ENCODE measurements at regions not wholly inside any gene's neighbourhood (a gene's known extent, or its start where the extent isn't known, plus 50 kb on each side); places are given as distances from the start of the nearest gene placed in this dataset.

GRCh38 chr2:160920061-160920460, 240.2 kb upstream of the TANK start:
- Histone ChIP-seq H3K4me2 (replicated peaks; ENCODE audit: low read depth, low read length, poor library complexity, severe bottlenecking) (no peak overlapping the region), H3K4me1 (ENCODE audit: control insufficient read depth in 2 of 2, insufficient read depth in 2 of 2, low read length in 2 of 2) (no peaks in the 10 kb centered on the region), H3K27ac (ENCODE audit: low read length in 2 of 2) (no peak overlapping the region), H3K79me2 (ENCODE audit: control insufficient read depth, insufficient read depth, low read length) (no peaks in the 10 kb centered on the region), H3K9me3 (ENCODE audit: control extremely low read depth in 1 of 3, control insufficient read depth in 2 of 3, insufficient read depth in 1 of 3, low read length in 2 of 3) (no peaks in the 10 kb centered on the region), H3K36me3 (replicated peaks in 1 of 2; ENCODE audit: control extremely low read depth in 1 of 2, control insufficient read depth in 1 of 2, extremely low read depth in 1 of 2, insufficient read depth in 2 of 2, low read length in 1 of 2) (no peaks in the 10 kb centered on the region), H3K4me3 (ENCODE audit: control extremely low read depth in 1 of 5, extremely low read depth in 1 of 5, insufficient read depth in 1 of 5, low read depth in 2 of 5, low read length in 4 of 5) (no peak overlapping the region), H2AFZ (ENCODE audit: insufficient read depth, low read depth, low read length, poor library complexity, severe bottlenecking) (no peak overlapping the region), H3K9ac (ENCODE audit: low read length) (no peak overlapping the region), H4K20me1 (ENCODE audit: control insufficient read depth, insufficient read depth, low read length, poor library complexity, severe bottlenecking) (no peaks in the 10 kb centered on the region), H3K27me3 (replicated peaks in 1 of 4; ENCODE audit: control extremely low read depth in 1 of 4, control insufficient read depth in 3 of 4, insufficient read depth in 4 of 4, low read length in 3 of 4) (no peaks in the 10 kb centered on the region)
- Mint-ChIP-seq H3K27me3 (peaks cover 24% of the 10 kb centered on the region), H3K27ac (no peak overlapping the region), H3K4me3 (no peak overlapping the region), H3K9me3 (ENCODE audit: insufficient read depth) (peaks cover 1% of the 10 kb centered on the region), H3K4me1 (no peaks in the 10 kb centered on the region)
- no peak for ATAC-seq (ENCODE audit: low read depth)
- ChIA-PET CTCF (interaction anchor here (1.0 kb wide), 1 partner anchor 596 kb away, joined by 4 read pairs; no protein-coding TSS in a partner anchor), POLR2A (no interaction called here)
- DNase-seq, result no peak
- intact Hi-C loops (cut with micrococcal nuclease), result no loop called here
- WGBS (ENCODE audit: insufficient coverage), result 67% methylated on average over 1 of the region's 1 CpG
- TF ChIP-seq CTCF (IDR thresholded peaks at IDR 0.05), result no peak

DNA sequence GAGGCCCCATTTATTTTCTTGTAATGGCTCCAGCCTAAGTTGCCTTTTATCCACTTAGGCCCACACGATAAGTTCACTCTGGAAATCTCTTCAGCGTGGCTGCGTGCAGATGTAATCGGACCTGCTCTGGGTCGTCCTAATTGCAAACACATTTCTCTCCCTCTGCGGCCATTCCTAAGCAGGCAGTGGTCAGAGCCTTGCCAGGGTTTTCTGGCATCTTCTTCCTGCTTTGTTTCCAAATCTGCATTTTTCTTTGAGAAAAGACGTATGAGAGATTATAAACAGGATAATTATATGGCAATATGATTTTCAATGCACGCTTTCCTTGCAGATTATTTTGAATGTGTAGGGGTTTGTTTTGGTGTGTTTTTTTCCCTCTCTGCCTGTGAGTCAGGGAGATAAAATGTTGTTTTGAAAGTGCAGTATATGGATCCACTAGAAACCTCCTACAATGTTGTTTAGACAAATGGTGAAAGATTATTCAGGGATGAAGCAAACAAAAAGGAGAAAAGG, 239.4 kb upstream of the TANK start:
- no peak overlapping the region for H3K27ac Mint-ChIP-seq
- DNase-seq, result no peak
- ChIA-PET POLR2A (no interaction called here), CTCF (interaction anchor here (1.0 kb wide), 1 partner anchor 597 kb away, joined by 4 read pairs; no protein-coding TSS in a partner anchor)
- Histone ChIP-seq H3K27me3 (replicated peaks in 1 of 4; ENCODE audit: control extremely low read depth in 1 of 4, control insufficient read depth in 3 of 4, insufficient read depth in 4 of 4, low read length in 3 of 4) (no peaks in the 10 kb centered on the region), H3K9me3 (ENCODE audit: control extremely low read depth in 1 of 3, control insufficient read depth in 2 of 3, insufficient read depth in 1 of 3, low read length in 2 of 3) (no peaks in the 10 kb centered on the region), H3K4me1 (ENCODE audit: control insufficient read depth in 2 of 2, insufficient read depth in 2 of 2, low read length in 2 of 2) (no peaks in the 10 kb centered on the region), H3K4me2 (replicated peaks; ENCODE audit: low read depth, low read length, poor library complexity, severe bottlenecking) (no peak overlapping the region), H3K4me3 (ENCODE audit: control extremely low read depth in 1 of 5, extremely low read depth in 1 of 5, insufficient read depth in 1 of 5, low read depth in 2 of 5, low read length in 4 of 5) (no peak overlapping the region), H4K20me1 (ENCODE audit: control insufficient read depth, insufficient read depth, low read length, poor library complexity, severe bottlenecking) (no peaks in the 10 kb centered on the region), H3K27ac (ENCODE audit: low read length in 2 of 2) (no peak overlapping the region), H3K9ac (ENCODE audit: low read length) (no peak overlapping the region), H3K36me3 (replicated peaks in 1 of 2; ENCODE audit: control extremely low read depth in 1 of 2, control insufficient read depth in 1 of 2, extremely low read depth in 1 of 2, insufficient read depth in 2 of 2, low read length in 1 of 2) (no peaks in the 10 kb centered on the region), H3K79me2 (ENCODE audit: control insufficient read depth, insufficient read depth, low read length) (no peaks in the 10 kb centered on the region), H2AFZ (ENCODE audit: insufficient read depth, low read depth, low read length, poor library complexity, severe bottlenecking) (no peak overlapping the region)
- H3K4me1 Mint-ChIP-seq, result no peaks in the 10 kb centered on the region
- intact Hi-C loops (cut with micrococcal nuclease), result no loop called here
- no peak overlapping the region for H3K4me3 Mint-ChIP-seq
- no peak for TF ChIP-seq CTCF (IDR thresholded peaks at IDR 0.05)
- no peak for ATAC-seq (ENCODE audit: low read depth)
- H3K9me3 Mint-ChIP-seq (ENCODE audit: insufficient read depth), result no peaks in the 10 kb centered on the region
- H3K27me3 Mint-ChIP-seq, result peaks cover 28% of the 10 kb centered on the region
- WGBS (ENCODE audit: insufficient coverage), result 95% methylated on average over 8 of the region's 8 CpGs

Data from B cell (primary cell).